GM12864 (cell line): ENCODE measurements at regions not wholly inside any gene's neighbourhood (a gene's known extent, or its start where the extent isn't known, plus 50 kb on each side); places are given as distances from the start of the nearest gene placed in this dataset.

ENCODE experiments used
- DNase-seq: peaks from one replicate; pipeline ENCODE4 v3.0.0-alpha.2; 2011; ENCODE audit warnings: low read depth
- H3K4me3 ChIP-seq: 2 replicates; pipeline ENCODE4 v1.5.1; 2011; ENCODE audit warnings: mild to moderate bottlenecking, low read depth, low read length, control low read depth
- CTCF ChIP-seq: IDR thresholded peaks from 2 replicates; pipeline ENCODE4 v1.5.1; 2011; ENCODE audit warnings: low read depth, mild to moderate bottlenecking, moderate library complexity, low read length, control low read depth, inconsistent platforms; ENCODE audit errors: missing control alignments

GRCh38 chr21:22474403-22474802 is 1476.2 kb downstream of the NCAM2 start:
- TF ChIP-seq CTCF: no peak
- no peak overlapping the region for H3K4me3 ChIP-seq
- DNase-seq: no peak

GRCh38 chr21:22476214-22476613 is 1478.0 kb downstream of the NCAM2 start:
- no peak for DNase-seq
- H3K4me3 ChIP-seq: no peak overlapping the region
- TF ChIP-seq CTCF: no peak

- no peak overlapping the region for H3K4me3 ChIP-seq
- no peak for TF ChIP-seq CTCF
- DNase-seq: no peak
Measured at GRCh38 chr21:22476726-22477646, 1478.8 kb downstream of the NCAM2 start.

- no peak overlapping the region for H3K4me3 ChIP-seq
- no peak for DNase-seq
- no peak for TF ChIP-seq CTCF
Measured at GRCh38 chr21:22490049-22490448, 1491.8 kb downstream of the NCAM2 start.

GRCh38 chr21:22516230-22516629 is 1518.0 kb downstream of the NCAM2 start:
- no peak overlapping the region for H3K4me3 ChIP-seq
- no peak for TF ChIP-seq CTCF
- no peak for DNase-seq

GRCh38 chr21:22535630-22536029 is 1537.4 kb downstream of the NCAM2 start:
- no peak overlapping the region for H3K4me3 ChIP-seq
- no peak for TF ChIP-seq CTCF
- no peak for DNase-seq

- no peak overlapping the region for H3K4me3 ChIP-seq
- DNase-seq: no peak
- no peak for TF ChIP-seq CTCF
Measured at GRCh38 chr21:22536509-22536908, 1538.3 kb downstream of the NCAM2 start.
